ENCODE measurements at regions not wholly inside any gene's neighbourhood (a gene's known extent, or its start where the extent isn't known, plus 50 kb on each side); places are given as distances from the start of the nearest gene placed in this dataset.
A peak's percentile ranks its signal among the peaks of the same experiment; 100 is the strongest.

DNA sequence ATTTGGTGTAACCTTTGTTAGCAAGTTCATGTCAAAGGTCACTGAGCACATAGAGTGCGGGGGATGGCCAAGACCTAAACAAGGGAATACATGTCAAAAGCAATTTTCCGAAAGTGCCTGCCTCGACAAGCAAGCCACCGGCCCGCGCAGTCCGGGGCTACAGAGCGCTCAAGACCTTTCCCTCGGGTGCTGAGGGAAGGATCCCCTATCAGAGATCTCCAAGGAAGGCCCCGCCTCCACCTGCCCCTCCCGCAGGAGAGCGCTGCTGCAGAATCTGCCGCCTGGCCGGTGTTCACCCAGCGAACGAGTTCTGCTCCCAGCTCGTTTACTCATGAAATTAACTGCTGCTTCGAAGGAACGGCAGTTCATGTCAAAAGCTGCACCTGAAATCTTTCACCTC is 252.7 kb downstream of the BMP7 start:
- no peaks in the 10 kb centered on the region for H3K4me1 Mint-ChIP-seq
- H3K27me3 Mint-ChIP-seq, result peaks cover 61% of the 10 kb centered on the region
- DNase-seq, result no peak
- H3K9me3 Mint-ChIP-seq, result no peaks in the 10 kb centered on the region
- ATAC-seq, result no peak
- H3K27ac Mint-ChIP-seq, result no peak overlapping the region
- H3K4me3 Mint-ChIP-seq, result no peak overlapping the region

DNA sequence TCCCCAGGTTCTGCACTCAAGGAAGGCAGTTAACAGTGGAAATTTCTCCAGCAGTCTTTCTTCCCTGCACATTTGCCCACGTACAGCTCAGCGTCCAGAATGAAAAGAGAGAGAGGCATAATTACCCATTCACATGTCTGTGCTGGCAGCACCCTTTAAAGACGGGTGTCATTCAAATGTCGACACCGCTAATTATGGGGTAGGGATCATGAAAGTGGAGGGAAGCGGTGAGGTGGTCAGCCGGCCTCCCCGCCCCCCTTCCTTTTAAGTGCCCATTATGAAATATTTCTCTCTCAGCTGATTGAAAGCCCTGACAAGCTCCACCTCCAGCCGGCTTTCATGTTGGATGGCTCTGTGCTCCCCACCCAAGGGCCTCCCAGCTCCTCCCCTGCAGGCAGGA is 246.1 kb downstream of the BMP7 start:
- peaks cover 60% of the 10 kb centered on the region for H3K27me3 Mint-ChIP-seq
- DNase-seq, result no peak
- peak overlapping the region in 1 of 2 donors; percentile 34 for H3K27ac Mint-ChIP-seq
- H3K4me1 Mint-ChIP-seq, result no peaks in the 10 kb centered on the region
- H3K9me3 Mint-ChIP-seq, result no peaks in the 10 kb centered on the region
- H3K4me3 Mint-ChIP-seq, result no peak overlapping the region
- ATAC-seq, result no peak

DNA sequence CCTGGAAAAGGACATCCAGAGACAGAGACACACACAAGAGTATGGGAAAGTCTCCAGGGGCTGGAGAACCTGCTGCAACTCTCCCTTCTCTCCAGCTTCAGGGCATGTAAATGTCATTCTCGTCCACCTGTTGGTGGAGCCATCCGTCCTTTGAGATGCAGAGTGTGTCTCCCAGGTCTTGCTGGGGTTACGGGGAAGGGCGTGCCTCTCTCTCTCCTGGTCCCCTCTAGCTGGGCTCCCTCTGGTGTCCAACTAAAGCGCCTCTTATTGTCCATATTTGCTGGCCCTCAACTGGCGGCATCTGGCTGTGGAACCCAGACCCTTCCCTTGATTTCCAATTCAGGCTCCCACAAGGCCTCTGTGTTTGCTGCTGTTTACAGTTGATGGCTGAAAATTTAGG is 244.1 kb downstream of the BMP7 start:
- no peaks in the 10 kb centered on the region for H3K4me1 Mint-ChIP-seq
- H3K27me3 Mint-ChIP-seq, result peaks cover 59% of the 10 kb centered on the region
- H3K27ac Mint-ChIP-seq, result no peak overlapping the region
- ATAC-seq, result no peak
- no peaks in the 10 kb centered on the region for H3K9me3 Mint-ChIP-seq
- DNase-seq, result no peak
- no peak overlapping the region for H3K4me3 Mint-ChIP-seq

DNA sequence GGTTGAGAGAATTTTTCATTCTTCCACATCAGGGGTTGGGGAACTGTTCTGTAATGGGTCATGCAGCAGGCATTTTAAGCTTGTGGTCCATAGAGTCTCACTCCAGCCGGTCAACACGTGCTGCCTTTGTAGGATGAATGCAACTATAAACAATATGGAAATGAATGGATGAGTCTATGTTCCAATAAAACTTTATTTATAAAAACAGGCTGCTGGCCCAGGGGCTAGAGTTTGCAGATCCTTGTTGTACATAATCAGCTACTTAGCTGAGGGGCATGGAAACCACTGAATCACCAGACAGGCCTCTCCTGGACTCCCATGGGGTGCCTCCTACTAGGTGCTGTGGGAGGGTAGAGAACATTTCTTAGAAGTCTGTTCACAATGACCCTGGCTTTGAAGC is 243.4 kb downstream of the BMP7 start:
- Mint-ChIP-seq H3K4me1 (no peaks in the 10 kb centered on the region), H3K27me3 (peaks cover 59% of the 10 kb centered on the region), H3K27ac (no peak overlapping the region), H3K4me3 (no peak overlapping the region), H3K9me3 (no peaks in the 10 kb centered on the region)
- no peak for ATAC-seq
- no peak for DNase-seq

DNA sequence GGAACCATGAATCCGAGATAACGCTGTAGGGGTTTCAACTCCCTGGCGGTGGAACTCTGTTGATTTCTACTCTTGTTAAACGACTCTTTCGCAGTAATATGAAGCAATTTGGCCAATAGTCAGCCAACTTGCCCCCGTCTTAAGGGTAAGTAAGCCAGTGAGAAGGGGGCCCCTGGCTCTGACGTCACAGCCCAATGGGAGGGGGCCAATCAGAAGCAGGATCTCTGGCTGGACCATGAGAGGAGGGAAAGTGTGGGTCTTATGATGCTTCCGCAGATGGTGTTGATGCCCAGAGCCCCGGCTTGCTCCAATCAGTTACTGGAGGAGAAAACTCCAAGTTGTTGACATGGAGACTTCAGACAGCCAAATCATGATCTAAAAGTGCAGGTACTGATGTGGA is 242.4 kb downstream of the BMP7 start:
- no peak overlapping the region for H3K27ac Mint-ChIP-seq
- no peak overlapping the region for H3K4me3 Mint-ChIP-seq
- H3K27me3 Mint-ChIP-seq, result peaks cover 55% of the 10 kb centered on the region
- DNase-seq (no peak), ATAC-seq (no peak)
- no peaks in the 10 kb centered on the region for H3K9me3 Mint-ChIP-seq
- H3K4me1 Mint-ChIP-seq, result no peaks in the 10 kb centered on the region

DNA sequence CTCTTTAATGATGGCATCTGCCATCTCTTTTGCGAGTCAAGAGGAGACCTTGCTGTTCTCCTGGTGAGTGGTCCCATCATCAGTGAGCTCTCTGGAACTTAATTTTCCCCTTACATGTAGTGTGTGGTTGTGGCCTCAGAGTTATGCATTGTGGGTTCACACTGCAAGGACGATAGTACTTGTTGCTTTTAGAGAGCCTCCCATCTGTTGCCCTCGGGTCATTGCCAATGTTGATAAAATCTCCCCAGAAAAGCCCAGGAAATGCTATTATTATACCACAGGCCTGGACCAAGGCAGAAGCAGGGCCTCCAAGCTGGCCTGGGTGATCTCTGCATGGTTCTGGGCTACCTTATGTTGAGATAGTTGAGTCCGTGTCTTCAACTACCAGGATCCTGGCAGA is 241.6 kb downstream of the BMP7 start:
- Mint-ChIP-seq H3K27ac (no peak overlapping the region), H3K4me1 (no peaks in the 10 kb centered on the region), H3K27me3 (peaks cover 56% of the 10 kb centered on the region), H3K9me3 (no peaks in the 10 kb centered on the region), H3K4me3 (no peak overlapping the region)
- DNase-seq (no peak), ATAC-seq (no peak)

DNA sequence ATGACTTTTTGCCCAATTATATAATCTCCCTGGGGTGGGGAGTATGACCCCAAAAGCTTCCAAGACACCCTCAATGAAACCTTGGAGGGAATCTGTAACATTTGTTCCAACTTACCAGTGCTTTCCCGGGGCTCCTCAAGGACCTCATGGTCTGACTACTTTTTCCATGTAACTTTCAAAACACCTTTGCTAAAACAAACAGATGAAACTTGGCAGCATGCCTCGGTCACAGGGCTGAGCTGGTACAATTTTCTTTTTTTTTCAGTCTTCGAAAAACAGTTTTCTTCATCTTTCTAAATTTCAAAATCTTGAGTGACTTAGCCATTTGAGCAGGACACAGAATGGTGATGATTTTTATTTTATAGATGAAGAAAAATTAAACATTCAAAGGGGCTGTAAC is 241.2 kb downstream of the BMP7 start:
- peaks cover 56% of the 10 kb centered on the region for H3K27me3 Mint-ChIP-seq
- ATAC-seq, result no peak

DNA sequence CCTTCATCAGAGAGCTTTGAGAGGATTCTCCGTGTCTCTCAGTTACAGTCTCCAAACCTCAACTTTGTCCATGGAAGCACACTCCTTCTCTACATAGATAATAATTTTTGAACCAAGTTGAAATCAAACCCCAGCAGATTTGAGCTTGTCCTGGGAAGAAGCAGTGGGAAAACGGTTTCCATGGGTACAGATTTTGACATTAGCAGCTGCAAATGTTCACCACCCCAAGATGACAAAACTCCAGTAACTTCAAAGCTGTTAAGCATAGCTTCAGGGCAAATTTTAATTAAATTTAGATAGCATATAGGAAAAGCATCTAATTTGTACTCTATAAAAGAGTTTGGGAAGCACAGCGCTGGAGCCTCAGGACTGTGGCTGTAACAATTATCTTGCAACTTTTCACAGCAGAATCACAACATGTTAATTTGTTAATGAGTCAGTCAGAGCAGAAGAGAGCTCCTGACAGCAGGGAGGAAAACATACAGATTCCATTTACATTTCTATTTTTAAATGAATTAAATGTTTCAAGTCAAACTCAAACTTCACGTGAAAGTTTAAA is 240.7 kb downstream of the BMP7 start:
- Mint-ChIP-seq H3K27ac (no peak overlapping the region), H3K27me3 (peaks cover 51% of the 10 kb centered on the region), H3K4me3 (no peak overlapping the region), H3K9me3 (no peaks in the 10 kb centered on the region), H3K4me1 (no peaks in the 10 kb centered on the region)
- DNase-seq (no peak), ATAC-seq (no peak)

More for the DNA sequence above, 241.2 kb downstream of the BMP7 start:
- Mint-ChIP-seq H3K4me3 (no peak overlapping the region), H3K4me1 (no peaks in the 10 kb centered on the region), H3K27ac (no peak overlapping the region), H3K9me3 (no peaks in the 10 kb centered on the region)
- DNase-seq, result no peak

DNA sequence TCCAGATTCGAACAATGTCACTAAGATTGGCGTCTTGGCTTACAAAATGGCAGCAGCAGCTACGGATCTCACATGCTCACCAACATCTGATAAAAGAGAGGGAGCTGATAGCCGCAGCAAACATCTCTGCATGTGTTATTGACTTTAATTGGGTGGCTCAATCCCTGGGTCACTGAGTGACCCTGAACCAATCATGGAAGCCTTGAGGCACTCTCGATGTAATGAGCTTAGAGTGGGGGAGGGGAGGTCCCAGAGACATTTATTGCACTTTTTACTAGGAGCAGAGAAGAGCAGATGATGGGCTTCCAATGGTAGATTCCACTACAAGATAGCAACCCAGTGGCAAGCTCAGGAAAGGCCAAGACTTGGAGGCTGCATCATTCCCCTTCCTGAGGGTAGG is 238.7 kb downstream of the BMP7 start:
- no peaks in the 10 kb centered on the region for H3K4me1 Mint-ChIP-seq

DNA sequence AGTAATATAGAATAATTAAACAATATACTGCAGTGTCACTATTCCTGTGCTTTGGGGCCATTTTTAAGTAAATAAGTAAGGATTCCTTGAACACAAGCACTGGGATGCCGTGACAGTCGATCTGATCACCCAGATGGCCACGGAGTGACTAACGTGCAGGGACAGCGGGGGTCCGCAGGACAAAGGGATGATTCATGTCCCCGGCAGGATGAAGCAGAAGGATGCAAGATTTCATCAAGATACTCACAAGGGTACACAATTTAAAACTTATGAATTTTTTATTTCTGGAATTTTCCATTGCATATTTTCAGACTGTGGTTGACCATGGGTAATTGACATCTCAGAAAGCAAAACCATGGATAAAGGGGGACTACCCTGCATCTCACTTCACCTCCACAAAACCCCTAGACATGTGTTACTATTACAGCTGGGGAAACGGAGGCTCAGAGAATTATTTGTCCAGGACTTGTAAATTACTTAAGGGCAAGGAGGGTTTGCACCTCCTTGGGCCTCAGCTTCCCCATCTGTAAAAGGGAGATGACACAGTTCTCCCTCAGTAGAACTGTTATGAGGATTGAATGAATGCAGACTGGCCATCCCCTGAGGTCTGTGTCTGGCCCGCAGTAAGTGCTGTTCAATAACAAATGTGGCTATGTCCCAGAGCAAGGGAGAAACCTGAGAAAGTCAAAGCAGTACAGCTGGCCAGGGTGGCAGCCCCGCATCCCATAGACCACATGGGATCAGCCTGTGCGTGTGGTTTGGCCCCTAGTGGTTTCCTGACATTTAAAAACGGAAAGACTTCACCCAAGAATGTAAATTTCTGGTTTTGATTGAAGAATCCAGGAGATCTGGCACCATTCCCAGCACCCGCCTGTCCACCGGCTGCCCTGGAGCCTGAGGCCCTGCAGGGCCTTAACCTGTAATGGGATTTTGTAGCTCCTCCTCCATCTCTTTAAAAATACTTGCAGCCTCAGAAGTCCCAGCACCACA is 235.5 kb downstream of the BMP7 start:
- H3K4me1 Mint-ChIP-seq, result no peaks in the 10 kb centered on the region
- H3K4me3 Mint-ChIP-seq, result no peak overlapping the region
- no peaks in the 10 kb centered on the region for H3K9me3 Mint-ChIP-seq
- H3K27ac Mint-ChIP-seq, result no peak overlapping the region
- no peak for DNase-seq
- H3K27me3 Mint-ChIP-seq, result peaks cover 40% of the 10 kb centered on the region
- no peak for ATAC-seq

More for the DNA sequence above, 238.7 kb downstream of the BMP7 start:
- DNase-seq (no peak), ATAC-seq (no peak)
- Mint-ChIP-seq H3K9me3 (no peaks in the 10 kb centered on the region), H3K27ac (no peak overlapping the region), H3K27me3 (peaks cover 31% of the 10 kb centered on the region), H3K4me3 (no peak overlapping the region)

DNA sequence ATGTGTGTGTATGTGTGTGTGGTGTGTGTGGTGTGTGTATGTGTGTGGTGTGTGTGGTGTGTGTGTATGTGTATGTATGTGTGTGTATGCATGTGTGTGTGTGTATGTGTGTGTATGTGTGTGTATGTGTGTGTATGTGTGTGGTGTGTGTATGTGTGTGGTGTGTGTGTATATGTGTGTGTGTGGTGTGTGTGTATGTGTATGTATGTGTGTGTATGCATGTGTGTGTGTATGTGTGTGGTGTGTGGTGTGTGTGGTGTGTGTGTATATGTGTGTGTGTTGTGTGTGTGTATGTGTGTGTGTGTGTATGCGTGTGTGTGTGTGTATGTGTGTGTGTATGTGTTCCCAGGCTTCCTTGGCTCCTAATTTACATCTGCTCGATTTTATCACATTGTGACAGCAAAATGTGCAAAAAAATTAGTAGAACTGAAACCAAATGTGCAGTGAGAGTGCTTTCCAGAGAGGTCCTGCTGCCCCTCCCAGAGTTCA is 234.5 kb downstream of the BMP7 start:
- H3K27ac Mint-ChIP-seq, result peak overlapping the region in 1 of 2 donors; percentile 74
- ATAC-seq, result no peak
- no peak for DNase-seq
- H3K4me3 Mint-ChIP-seq, result no peak overlapping the region
- no peaks in the 10 kb centered on the region for H3K9me3 Mint-ChIP-seq
- H3K27me3 Mint-ChIP-seq, result peaks cover 50% of the 10 kb centered on the region
- no peaks in the 10 kb centered on the region for H3K4me1 Mint-ChIP-seq

DNA sequence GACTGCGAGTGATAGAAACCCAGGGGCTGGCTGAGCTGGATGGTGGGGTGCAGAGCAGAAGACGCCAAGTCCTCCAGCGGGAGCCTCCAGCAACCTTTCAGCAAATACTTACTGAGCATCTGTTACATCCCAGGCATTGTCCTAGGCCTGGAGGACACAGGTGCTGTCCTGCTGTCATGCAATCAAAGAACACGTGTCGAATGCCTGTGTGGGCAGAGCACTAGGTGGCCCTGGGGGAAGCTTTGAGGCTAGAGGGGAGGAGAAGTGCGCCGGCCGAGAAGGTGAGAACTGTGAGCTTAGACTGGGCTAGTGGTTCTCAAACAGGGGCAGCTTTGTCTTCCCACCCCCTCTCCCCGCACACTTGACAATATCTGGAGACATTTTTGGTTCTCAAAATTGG is 233.6 kb downstream of the BMP7 start:
- Mint-ChIP-seq H3K27me3 (peaks cover 55% of the 10 kb centered on the region), H3K9me3 (no peaks in the 10 kb centered on the region), H3K4me3 (no peak overlapping the region), H3K27ac (no peak overlapping the region), H3K4me1 (no peaks in the 10 kb centered on the region)
- DNase-seq (no peak), ATAC-seq (no peak)

DNA sequence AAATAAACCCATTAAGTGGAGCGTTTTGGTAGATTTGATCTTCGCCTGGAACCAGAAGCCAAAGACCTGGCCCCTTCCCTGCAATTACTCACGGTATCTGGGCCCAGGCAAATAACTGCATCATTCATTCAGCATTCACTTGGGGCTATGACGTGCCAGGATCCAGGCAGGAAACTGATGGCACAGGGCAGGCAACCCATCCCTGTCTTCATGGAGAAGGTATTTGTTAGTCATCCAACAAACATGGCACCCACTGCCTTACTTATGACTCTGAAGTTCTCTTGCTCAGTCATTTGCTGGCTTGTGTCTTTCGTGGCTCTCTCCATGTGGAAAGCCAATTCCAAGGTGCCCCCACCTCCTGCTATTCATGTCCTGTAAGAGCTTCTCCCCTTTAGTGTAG is 232.4 kb downstream of the BMP7 start:
- ATAC-seq, result no peak
- H3K9me3 Mint-ChIP-seq, result no peaks in the 10 kb centered on the region
- H3K4me3 Mint-ChIP-seq, result no peak overlapping the region
- no peaks in the 10 kb centered on the region for H3K4me1 Mint-ChIP-seq
- DNase-seq, result no peak
- H3K27me3 Mint-ChIP-seq, result peaks cover 51% of the 10 kb centered on the region
- H3K27ac Mint-ChIP-seq, result no peak overlapping the region

DNA sequence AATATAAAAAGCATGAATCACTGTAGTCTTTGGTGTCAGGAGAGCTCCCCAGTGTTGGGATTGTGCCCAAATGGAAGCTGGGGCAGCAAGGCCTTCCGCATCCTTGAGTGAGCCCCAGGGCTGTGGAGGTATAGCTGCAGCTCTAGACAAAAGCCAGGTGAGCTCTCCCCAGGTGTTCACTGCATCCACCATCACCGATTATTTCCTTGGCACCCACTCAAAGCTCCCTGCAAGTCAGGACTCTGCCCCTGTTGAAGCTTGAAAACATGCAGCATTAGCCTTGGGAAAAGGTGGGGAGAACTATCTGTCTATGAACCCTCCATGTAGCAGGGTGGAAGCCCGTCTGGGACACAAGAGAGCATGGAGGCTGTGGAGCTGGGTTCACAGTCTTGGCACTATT is 228.8 kb downstream of the BMP7 start:
- no peak overlapping the region for H3K27ac Mint-ChIP-seq
- peaks cover 39% of the 10 kb centered on the region for H3K27me3 Mint-ChIP-seq
- no peaks in the 10 kb centered on the region for H3K4me1 Mint-ChIP-seq
- H3K4me3 Mint-ChIP-seq, result no peak overlapping the region
- DNase-seq, result no peak
- H3K9me3 Mint-ChIP-seq, result no peaks in the 10 kb centered on the region
- no peak for ATAC-seq

DNA sequence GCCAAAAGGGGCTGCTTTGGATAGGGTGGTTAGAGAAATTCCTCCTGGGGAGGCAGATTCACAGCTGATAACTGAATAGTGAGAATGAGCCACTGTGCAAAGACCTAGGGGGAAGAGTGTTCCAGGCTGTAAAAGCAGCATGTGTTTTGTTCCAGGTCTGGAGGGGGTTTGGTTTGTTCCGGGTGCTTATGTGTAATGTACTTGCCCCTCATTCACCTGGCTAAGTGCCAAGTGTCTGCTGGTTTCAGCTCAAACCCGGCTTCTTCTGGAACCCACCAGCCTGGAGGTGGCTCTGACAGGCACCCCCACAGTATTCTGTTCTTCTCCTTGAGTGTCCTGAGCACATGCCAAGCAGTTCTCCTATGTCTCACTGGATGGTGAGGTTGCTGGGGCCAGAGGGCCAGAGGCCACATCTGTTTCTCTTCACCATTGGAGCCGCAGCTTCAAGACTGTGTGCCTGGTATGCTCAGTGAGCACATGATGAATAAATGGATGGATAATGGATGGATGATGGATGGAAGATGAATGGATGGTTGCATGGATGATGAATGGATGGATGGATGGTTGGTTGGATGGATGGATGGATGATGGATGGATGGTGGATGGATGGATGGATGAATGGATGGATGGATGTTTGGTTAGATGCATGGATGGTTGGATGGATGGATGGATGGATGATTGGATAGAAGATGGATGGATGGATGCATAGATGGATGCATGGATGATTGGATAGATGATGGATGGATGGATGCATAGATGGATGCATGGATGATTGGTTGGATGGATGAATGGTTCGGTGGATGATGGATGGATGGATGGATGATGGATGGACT is 227.6 kb downstream of the BMP7 start:
- H3K9me3 Mint-ChIP-seq, result no peaks in the 10 kb centered on the region
- no peak for DNase-seq
- no peaks in the 10 kb centered on the region for H3K4me1 Mint-ChIP-seq
- peaks cover 29% of the 10 kb centered on the region for H3K27me3 Mint-ChIP-seq
- no peak for ATAC-seq
- H3K4me3 Mint-ChIP-seq, result no peak overlapping the region
- no peak overlapping the region for H3K27ac Mint-ChIP-seq

DNA sequence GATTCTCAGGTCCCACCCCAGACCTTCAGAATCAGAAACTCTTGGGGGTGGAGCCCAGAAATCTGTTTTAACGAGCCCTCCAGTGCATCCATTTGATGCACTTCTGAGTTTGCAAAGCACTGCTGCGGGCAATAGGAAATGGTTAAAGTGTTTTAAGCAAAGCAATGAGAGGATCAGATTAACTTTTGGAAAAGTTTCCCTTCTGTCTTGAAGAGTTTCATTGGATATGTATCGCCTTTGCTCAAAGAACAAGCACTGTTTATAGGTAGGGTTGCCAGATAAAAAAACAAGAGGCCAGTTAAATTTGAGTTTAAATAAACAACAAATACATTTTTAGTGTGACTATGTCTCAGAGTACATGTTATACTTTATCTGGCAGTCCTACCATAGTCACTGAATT is 226.0 kb downstream of the BMP7 start:
- Mint-ChIP-seq H3K4me1 (no peaks in the 10 kb centered on the region), H3K27ac (no peak overlapping the region), H3K9me3 (no peaks in the 10 kb centered on the region), H3K4me3 (no peak overlapping the region), H3K27me3 (peaks cover 20% of the 10 kb centered on the region)
- DNase-seq (no peak), ATAC-seq (no peak)
